K562 (cell line): ENCODE measurements at regions not wholly inside any gene's neighbourhood (a gene's known extent, or its start where the extent isn't known, plus 50 kb on each side); places are given as distances from the start of the nearest gene placed in this dataset.

ENCODE experiments used
- ATAC-seq: fragments of 200-7000 bp; cut with Tn5 transposase; 3 replicates; pipeline ENCODE4 v1.9.1; 2020; ENCODE audit warnings: moderate library complexity
- BruUV-seq: library from RNA; stranded (reverse); fragments of 400-500 nt; replicated peaks from 2 replicates; lab custom pipeline; 2021; lab: Mats Ljungman, UMichigan
- CTCF ChIA-PET: fragments of 300-600 bp; formaldehyde crosslinking; extraction: SDS; loops from one replicate; lab custom pipeline; 2021; ENCODE audit warnings: low intra/inter-chr PET ratio; lab: Yijun Ruan, JAX
- POLR2A ChIA-PET: fragments of 300-600, 350-650 bp; sonication (Branson Sonifier 250); formaldehyde crosslinking; extraction: SDS; loops from one replicate; lab custom pipeline; 2021; ENCODE audit warnings: antibody characterized with exemption, inconsistent platforms; lab: Yijun Ruan, JAX
- DNase-seq, 4 experiments: peaks; one replicate each; pipeline versions ENCODE4 v3.0.0 to v3.0.0-alpha.2; 2011 to 2018; ENCODE audit warnings: low spot score in 3 of 4, mixed read lengths in 3 of 4; ENCODE audit errors: extremely low read depth in 1 of 4
- FAIRE-seq: peaks from 2 replicates; lab custom pipeline; 2011; peaks lifted over from hg19 to GRCh38; lab: Jason Lieb, UNC
- H2AFZ ChIP-seq: 2 replicates; pipeline ENCODE4 v1.6.0; 2011; ENCODE audit warnings: low read depth, low read length, control low read depth, inconsistent platforms
- H3K27ac ChIP-seq: fragments of 200-600 bp; 3 replicates; pipeline ENCODE4 v1.8.0; 2011; ENCODE audit warnings: low read depth, mild to moderate bottlenecking, control low read depth, inconsistent platforms, low read length, moderate library complexity, mixed read lengths; ENCODE audit errors: extremely low read depth
- H3K27me3 ChIP-seq, 2 experiments: fragments of 300-600 bp in 1 of 2; 2 replicates in 1 of 2; 3 replicates in 1 of 2; pipeline versions ENCODE4 v1.6.0 to v1.8.0; 2011; ENCODE audit warnings: inconsistent platforms in 2 of 2, low read length in 2 of 2, mild to moderate bottlenecking in 1 of 2, mixed read lengths in 1 of 2, moderate library complexity in 1 of 2; ENCODE audit not compliant: control insufficient read depth in 2 of 2, insufficient read depth in 2 of 2
- H3K36me3 ChIP-seq: fragments of 300-600 bp; 3 replicates; pipeline ENCODE4 v1.8.0; 2011; ENCODE audit warnings: mild to moderate bottlenecking, low read length, inconsistent platforms; ENCODE audit not compliant: control insufficient read depth, insufficient read depth
- H3K4me1 ChIP-seq, 2 experiments: fragments of 200-600 bp in 1 of 2; replicated peaks in 1 of 2; 2 replicates in 1 of 2; 3 replicates in 1 of 2; pipeline versions ENCODE4 v1.5.1 to v1.8.0; 2011; ENCODE audit warnings: inconsistent platforms in 2 of 2, low read length in 2 of 2, mild to moderate bottlenecking in 1 of 2, mixed read lengths in 1 of 2, moderate library complexity in 1 of 2; ENCODE audit not compliant: control insufficient read depth in 2 of 2, insufficient read depth in 2 of 2
- H3K4me2 ChIP-seq: 2 replicates; pipeline ENCODE4 v1.6.1; 2011; ENCODE audit warnings: low read length, control low read depth, inconsistent platforms, mixed read lengths; ENCODE audit not compliant: insufficient read depth
- H3K4me3 ChIP-seq: fragments of 200-600 bp; sonication (generic), shearing (Covaris generic); 2 replicates; pipeline ENCODE4 v1.5.1; 2016; ENCODE audit warnings: control low read depth, inconsistent platforms
- H3K79me2 ChIP-seq: fragments of 200-600 bp; 3 replicates; pipeline ENCODE4 v1.8.0; 2011; ENCODE audit warnings: low read length, inconsistent platforms; ENCODE audit not compliant: control insufficient read depth, insufficient read depth
- H3K9ac ChIP-seq, 2 experiments: 2 replicates each; pipeline versions ENCODE4 v1.6.0 to v1.6.1; 2011; ENCODE audit warnings: low read depth in 2 of 2, low read length in 2 of 2, control low read depth in 1 of 2, inconsistent platforms in 1 of 2, mild to moderate bottlenecking in 1 of 2, mixed read lengths in 1 of 2; ENCODE audit not compliant: insufficient read depth in 1 of 2
- H3K9me1 ChIP-seq: one replicate; pipeline ENCODE4 v1.6.0; 2011; ENCODE audit warnings: inconsistent platforms, mild to moderate bottlenecking, low read length, moderate library complexity; ENCODE audit not compliant: control insufficient read depth, insufficient read depth
- H3K9me3 ChIP-seq: replicated peaks from 2 replicates; pipeline ENCODE4 v1.5.1; 2011; ENCODE audit warnings: low read depth, low read length, inconsistent platforms; ENCODE audit not compliant: control insufficient read depth, insufficient read depth
- H4K20me1 ChIP-seq: replicated peaks from 2 replicates; pipeline ENCODE4 v1.6.1; 2011; ENCODE audit warnings: low read length, inconsistent platforms, mixed read lengths; ENCODE audit not compliant: control insufficient read depth, insufficient read depth
- ARID1B ChIP-seq: fragments of 450-650 bp; IDR thresholded peaks from 2 replicates; pipeline ENCODE4 v1.6.1; 2016; ENCODE audit warnings: antibody characterized with exemption, mild to moderate bottlenecking, inconsistent platforms
- ATF3 ChIP-seq, 2 experiments: fragments of 450-650 bp in 1 of 2; sonication (generic) in 1 of 2; formaldehyde crosslinking in 1 of 2; IDR thresholded peaks in 1 of 2; conservative IDR thresholded peaks in 1 of 2; 2 replicates each; pipeline versions ENCODE4 v1.6.1 to v1.8.1; 2016 to 2023; ENCODE audit warnings: mild to moderate bottlenecking in 2 of 2, moderate library complexity in 2 of 2, inconsistent platforms in 1 of 2, missing genetic modification reagents in 1 of 2
- BCL6 ChIP-seq: fragments of 250-450 bp; sonication (Bioruptor Pico); IDR thresholded peaks from 2 replicates; pipeline ENCODE4 v1.4.0; 2020
- CBX5 ChIP-seq: IDR thresholded peaks from 2 replicates; pipeline ENCODE4 v1.6.1; 2014; ENCODE audit warnings: low read depth, borderline replicate concordance
- CEBPZ ChIP-seq: fragments of 150-350 bp; IDR thresholded peaks from 2 replicates; pipeline ENCODE4 v1.6.1; 2014; ENCODE audit warnings: low read depth, mild to moderate bottlenecking, low read length, borderline replicate concordance
- FUS ChIP-seq: fragments of 200-400 bp; formaldehyde crosslinking; optimal IDR thresholded peaks from 2 replicates; pipeline ENCODE3; 2017; ENCODE audit warnings: low read depth, low read length
- HOMEZ ChIP-seq: fragments of 250-450 bp; sonication (Bioruptor Pico); IDR thresholded peaks from 2 replicates; pipeline ENCODE4 v1.4.0; 2020; ENCODE audit warnings: mild to moderate bottlenecking, moderate library complexity
- KAT7 ChIP-seq: sonication (generic); formaldehyde crosslinking; IDR thresholded peaks from 2 replicates; pipeline ENCODE4 v1.8.0; 2022; ENCODE audit warnings: missing genetic modification reagents, mild to moderate bottlenecking, borderline replicate concordance
- KLF1 ChIP-seq: fragments of 450-650 bp; IDR thresholded peaks from 2 replicates; pipeline ENCODE4 v1.6.1; 2016; ENCODE audit warnings: missing genetic modification characterization, missing compliant biosample characterization
- MCM2 ChIP-seq: fragments of 450-650 bp; IDR thresholded peaks from 2 replicates; pipeline ENCODE4 v1.6.1; 2017; ENCODE audit warnings: low read depth, mild to moderate bottlenecking
- NCOA2 ChIP-seq, 2 experiments: fragments of 450-650 bp; IDR thresholded peaks; 2 replicates each; pipeline ENCODE4 v1.6.1; 2018; ENCODE audit warnings: mild to moderate bottlenecking in 2 of 2, moderate library complexity in 1 of 2; ENCODE audit not compliant: partially characterized antibody in 2 of 2
- XRCC4 ChIP-seq: IDR thresholded peaks from one replicate; pipeline ENCODE4 v1.6.1; 2011; ENCODE audit not compliant: insufficient read depth, insufficient read length; ENCODE audit errors: extremely low read depth
- ZNF589 ChIP-seq: fragments of 200-800 bp; sonication (Bioruptor generic); IDR thresholded peaks from 2 replicates; pipeline ENCODE4 v1.6.1; 2016; ENCODE audit warnings: low read depth, missing genetic modification characterization, missing compliant biosample characterization
- WGBS: fragments of 100-300 bp; shearing (Covaris generic); methylation state at CpG from one replicate; pipeline ENCODE4 v1.1.6; 2016; ENCODE audit warnings: low coverage, mixed read lengths; ENCODE audit not compliant: insufficient coverage; ENCODE audit errors: missing lambda C conversion rate; 5-methylcytosine and 5-hydroxymethylcytosine counted together
- in situ Hi-C: fragments of 300-500 bp; cut with MboI; formaldehyde crosslinking; loops from 4 replicates; pipeline ENCODE4 v1.15.0; 2018; ENCODE audit warnings: inconsistent platforms, mixed read lengths
- intact Hi-C: fragments of 100-400 bp; cut with micrococcal nuclease; formaldehyde crosslinking; loops from 2 replicates; pipeline ENCODE4 v1.14.2; 2022

GRCh38 chr4:96312046-96312685 lies 472.3 kb downstream of the PDHA2 start:
- H3K9me1 ChIP-seq: no peaks in the 10 kb centered on the region
- CTCF ChIA-PET: no interaction called here
- BruUV-seq: no TSS peak
- TF ChIP-seq CEBPZ: no peak
- no peak for TF ChIP-seq NCOA2 (IDR thresholded peaks at IDR 0.05; ENCODE audit: partially characterized antibody in 2 of 2)
- no peak for TF ChIP-seq KAT7 (CRISPR knock-in tag)
- TF ChIP-seq ATF3 (IDR thresholded peaks at IDR 0.05): no peak
- no peak for TF ChIP-seq ATF3 (CRISPR knock-in tag; conservative IDR thresholded peaks at IDR 0.05)
- TF ChIP-seq HOMEZ (CRISPR knock-in tag): no peak
- TF ChIP-seq ZNF589 (CRISPR knock-in tag): no peak
- no peak for TF ChIP-seq BCL6 (CRISPR knock-in tag)
- TF ChIP-seq CBX5: no peak
- no peak for TF ChIP-seq KLF1 (tag)
- no peak for TF ChIP-seq MCM2
- TF ChIP-seq ARID1B: no peak
- TF ChIP-seq XRCC4: no peak
- TF ChIP-seq FUS: no peak
- TF ChIP-seq, all 486 proteins: peak for 0
- no peaks in the 10 kb centered on the region for H3K4me1 ChIP-seq
- in situ Hi-C loops: no loop called here
- no peaks in the 10 kb centered on the region for H3K9me3 ChIP-seq
- 7% methylated on average over 4 of the region's 4 CpGs for WGBS
- no peak overlapping the region for H2AFZ ChIP-seq
- H3K36me3 ChIP-seq: no peaks in the 10 kb centered on the region
- ATAC-seq (no peak), DNase-seq (no peak), FAIRE-seq (no peak)
- POLR2A ChIA-PET: no interaction called here
- H3K4me3 ChIP-seq: no peak overlapping the region
- no peak overlapping the region for H3K9ac ChIP-seq
- intact Hi-C loops: no loop called here
- no peaks in the 10 kb centered on the region for H3K79me2 ChIP-seq
- no peaks in the 10 kb centered on the region for H4K20me1 ChIP-seq
- no peak overlapping the region for H3K4me2 ChIP-seq
- H3K27me3 ChIP-seq: no peaks in the 10 kb centered on the region
- H3K27ac ChIP-seq: no peak overlapping the region
